Jurkat, Clone E6-1 (cell line): ENCODE measurements at regions not wholly inside any gene's neighbourhood (a gene's known extent, or its start where the extent isn't known, plus 50 kb on each side); places are given as distances from the start of the nearest gene placed in this dataset.
A peak's percentile ranks its signal among the peaks of the same experiment; 100 is the strongest.

Experiments
- DNase-seq: peaks from one replicate; pipeline ENCODE4 v3.0.0-alpha.2; 2011; ENCODE audit warnings: low read depth, low spot score
- H3K4me3 ChIP-seq: 2 replicates; pipeline ENCODE4 v1.5.1; 2011; ENCODE audit warnings: mild to moderate bottlenecking, low read length, control low read depth, moderate library complexity

GRCh38 chrX:36626898-36627297 is 381.3 kb upstream of the FAM47C start:
- DNase-seq = no peak
- no peak overlapping the region for H3K4me3 ChIP-seq

- no peak overlapping the region for H3K4me3 ChIP-seq
- DNase-seq = no peak
Measured at GRCh38 chrX:36640232-36640631, 367.9 kb upstream of the FAM47C start.

GRCh38 chrX:36642052-36642451 is 366.1 kb upstream of the FAM47C start:
- DNase-seq = no peak
- H3K4me3 ChIP-seq = no peak overlapping the region

GRCh38 chrX:36650622-36651021 is 357.5 kb upstream of the FAM47C start:
- no peak for DNase-seq
- no peak overlapping the region for H3K4me3 ChIP-seq

- H3K4me3 ChIP-seq = no peak overlapping the region
- no peak for DNase-seq
Measured at GRCh38 chrX:36683507-36683906, 324.7 kb upstream of the FAM47C start.

- H3K4me3 ChIP-seq = no peak overlapping the region
- DNase-seq = no peak
Measured at GRCh38 chrX:36684053-36684452, 324.1 kb upstream of the FAM47C start.

- H3K4me3 ChIP-seq = no peak overlapping the region
- DNase-seq = no peak
Measured at GRCh38 chrX:36721990-36722389, 286.2 kb upstream of the FAM47C start.

- H3K4me3 ChIP-seq = no peak overlapping the region
Measured at GRCh38 chrX:36753602-36754001, 254.6 kb upstream of the FAM47C start.

GRCh38 chrX:36787752-36788151 is 220.4 kb upstream of the FAM47C start:
- DNase-seq = no peak
- no peak overlapping the region for H3K4me3 ChIP-seq

More at GRCh38 chrX:36753602-36754001, 254.6 kb upstream of the FAM47C start:
- DNase-seq = no peak

GRCh38 chrX:36803151-36803550 is 205.0 kb upstream of the FAM47C start:
- DNase-seq = no peak

GRCh38 chrX:36804066-36804465 is 204.1 kb upstream of the FAM47C start:
- H3K4me3 ChIP-seq = no peak overlapping the region
- DNase-seq = no peak

More at GRCh38 chrX:36803151-36803550, 205.0 kb upstream of the FAM47C start:
- no peak overlapping the region for H3K4me3 ChIP-seq

GRCh38 chrX:36844857-36845256 is 163.3 kb upstream of the FAM47C start:
- DNase-seq = no peak
- no peak overlapping the region for H3K4me3 ChIP-seq

GRCh38 chrX:36847496-36847895 is 160.7 kb upstream of the FAM47C start:
- no peak overlapping the region for H3K4me3 ChIP-seq
- no peak for DNase-seq

GRCh38 chrX:36849407-36849806 is 158.8 kb upstream of the FAM47C start:
- DNase-seq = no peak
- no peak overlapping the region for H3K4me3 ChIP-seq

- H3K4me3 ChIP-seq = no peak overlapping the region
- DNase-seq = peak; percentile 7
Measured at GRCh38 chrX:36856849-36857248, 151.3 kb upstream of the FAM47C start.

- H3K4me3 ChIP-seq = no peak overlapping the region
- DNase-seq = no peak
Measured at GRCh38 chrX:36859231-36859630, 148.9 kb upstream of the FAM47C start.

- DNase-seq = no peak
- no peak overlapping the region for H3K4me3 ChIP-seq
Measured at GRCh38 chrX:36861601-36862000, 146.6 kb upstream of the FAM47C start.

- peak; percentile 8 for DNase-seq
- no peak overlapping the region for H3K4me3 ChIP-seq
Measured at GRCh38 chrX:36867143-36867542, 141.0 kb upstream of the FAM47C start.

- DNase-seq = no peak
Measured at GRCh38 chrX:36868592-36868991, 139.6 kb upstream of the FAM47C start.

GRCh38 chrX:36869457-36869856 is 138.7 kb upstream of the FAM47C start:
- DNase-seq = no peak
- H3K4me3 ChIP-seq = no peak overlapping the region

More at GRCh38 chrX:36868592-36868991, 139.6 kb upstream of the FAM47C start:
- H3K4me3 ChIP-seq = no peak overlapping the region

- no peak overlapping the region for H3K4me3 ChIP-seq
- DNase-seq = no peak
Measured at GRCh38 chrX:36897690-36898089, 110.5 kb upstream of the FAM47C start.

GRCh38 chrX:36898301-36898700 is 109.9 kb upstream of the FAM47C start:
- peak; percentile 0 for DNase-seq

More at GRCh38 chrX:36898301-36898700, 109.9 kb upstream of the FAM47C start:
- no peak overlapping the region for H3K4me3 ChIP-seq
